ENCODE measurements at regions not wholly inside any gene's neighbourhood (a gene's known extent, or its start where the extent isn't known, plus 50 kb on each side); places are given as distances from the start of the nearest gene placed in this dataset.

DNA sequence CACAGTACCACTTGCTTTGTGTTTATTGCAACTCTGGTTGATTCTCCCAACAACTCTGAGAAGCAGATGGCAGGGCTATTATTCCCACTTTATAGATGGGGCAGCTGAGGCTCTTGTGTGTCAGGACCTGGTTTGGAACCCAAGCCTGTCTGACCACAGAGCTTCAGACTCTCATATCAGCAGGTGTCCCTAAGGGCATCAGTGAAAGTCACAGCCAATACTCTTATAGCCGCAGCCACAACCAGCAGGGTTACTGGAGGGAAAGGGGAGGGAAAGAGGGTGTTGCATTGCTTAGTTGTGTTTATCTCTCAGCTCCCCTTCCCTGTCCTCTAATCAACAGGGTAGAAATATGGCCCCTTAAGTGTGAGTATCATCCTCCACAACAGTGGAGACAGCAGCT, 304.0 kb downstream of the RRAGC start:
- WGBS, result 59% methylated on average over 1 of the region's 1 CpG
- H3K4me3 ChIP-seq (ENCODE audit: low read depth in 1 of 3, low read length in 3 of 3), result no peak overlapping the region
- no peak overlapping the region for H3K9ac ChIP-seq (ENCODE audit: low read depth in 1 of 2, low read length in 2 of 2)
- H3K9me3 ChIP-seq (ENCODE audit: control insufficient read depth in 4 of 4, low read length in 3 of 4), result no peaks in the 10 kb centered on the region
- peaks cover 0 to 3% (median 3%) of the 10 kb centered on the region in 4 donors for H3K4me1 ChIP-seq (ENCODE audit: control insufficient read depth in 4 of 4, insufficient read depth in 4 of 4, low read length in 3 of 4)
- H3K27me3 ChIP-seq (ENCODE audit: control insufficient read depth in 4 of 4, insufficient read depth in 4 of 4, low read length in 3 of 4), result peaks cover 0 to 7% (median under 1%) of the 10 kb centered on the region in 4 donors
- H3K27ac ChIP-seq (ENCODE audit: low read depth in 1 of 2, low read length in 2 of 2), result no peak overlapping the region
- TF ChIP-seq HNF4G (IDR thresholded peaks at IDR 0.05) (no peak), JUND (IDR thresholded peaks at IDR 0.05) (no peak), NR2F2 (IDR thresholded peaks at IDR 0.05) (no peak), YY1 (IDR thresholded peaks at IDR 0.05) (no peak), FOXA1 (IDR thresholded peaks at IDR 0.05) (no peak), SP1 (IDR thresholded peaks at IDR 0.05) (no peak), FOXA2 (IDR thresholded peaks at IDR 0.05) (no peak), TAF1 (conservative IDR thresholded peaks at IDR 0.05) (no peak), EGR1 (IDR thresholded peaks at IDR 0.05; ENCODE audit: low read depth in 2 of 2) (no peak), RXRA (IDR thresholded peaks at IDR 0.05) (no peak), HNF4A (conservative IDR thresholded peaks at IDR 0.05) (no peak), GABPA (IDR thresholded peaks at IDR 0.05 in 1 of 2, conservative IDR thresholded peaks at IDR 0.05 in 1 of 2) (no peak), RAD21 (IDR thresholded peaks at IDR 0.05) (no peak)
- TF ChIP-seq, protein P1, sequence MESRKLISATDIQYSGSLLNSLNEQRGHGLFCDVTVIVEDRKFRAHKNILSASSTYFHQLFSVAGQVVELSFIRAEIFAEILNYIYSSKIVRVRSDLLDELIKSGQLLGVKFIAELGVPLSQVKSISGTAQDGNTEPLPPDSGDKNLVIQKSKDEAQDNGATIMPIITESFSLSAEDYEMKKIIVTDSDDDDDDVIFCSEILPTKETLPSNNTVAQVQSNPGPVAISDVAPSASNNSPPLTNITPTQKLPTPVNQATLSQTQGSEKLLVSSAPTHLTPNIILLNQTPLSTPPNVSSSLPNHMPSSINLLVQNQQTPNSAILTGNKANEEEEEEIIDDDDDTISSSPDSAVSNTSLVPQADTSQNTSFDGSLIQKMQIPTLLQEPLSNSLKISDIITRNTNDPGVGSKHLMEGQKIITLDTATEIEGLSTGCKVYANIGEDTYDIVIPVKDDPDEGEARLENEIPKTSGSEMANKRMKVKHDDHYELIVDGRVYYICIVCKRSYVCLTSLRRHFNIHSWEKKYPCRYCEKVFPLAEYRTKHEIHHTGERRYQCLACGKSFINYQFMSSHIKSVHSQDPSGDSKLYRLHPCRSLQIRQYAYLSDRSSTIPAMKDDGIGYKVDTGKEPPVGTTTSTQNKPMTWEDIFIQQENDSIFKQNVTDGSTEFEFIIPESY (IDR thresholded peaks at IDR 0.05), result no peak
- TF ChIP-seq, protein P2, sequence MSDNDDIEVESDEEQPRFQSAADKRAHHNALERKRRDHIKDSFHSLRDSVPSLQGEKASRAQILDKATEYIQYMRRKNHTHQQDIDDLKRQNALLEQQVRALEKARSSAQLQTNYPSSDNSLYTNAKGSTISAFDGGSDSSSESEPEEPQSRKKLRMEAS (IDR thresholded peaks at IDR 0.05), result no peak
- TF ChIP-seq, protein P3, sequence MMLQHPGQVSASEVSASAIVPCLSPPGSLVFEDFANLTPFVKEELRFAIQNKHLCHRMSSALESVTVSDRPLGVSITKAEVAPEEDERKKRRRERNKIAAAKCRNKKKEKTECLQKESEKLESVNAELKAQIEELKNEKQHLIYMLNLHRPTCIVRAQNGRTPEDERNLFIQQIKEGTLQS (IDR thresholded peaks at IDR 0.05), result no peak
- TF ChIP-seq, protein P4, sequence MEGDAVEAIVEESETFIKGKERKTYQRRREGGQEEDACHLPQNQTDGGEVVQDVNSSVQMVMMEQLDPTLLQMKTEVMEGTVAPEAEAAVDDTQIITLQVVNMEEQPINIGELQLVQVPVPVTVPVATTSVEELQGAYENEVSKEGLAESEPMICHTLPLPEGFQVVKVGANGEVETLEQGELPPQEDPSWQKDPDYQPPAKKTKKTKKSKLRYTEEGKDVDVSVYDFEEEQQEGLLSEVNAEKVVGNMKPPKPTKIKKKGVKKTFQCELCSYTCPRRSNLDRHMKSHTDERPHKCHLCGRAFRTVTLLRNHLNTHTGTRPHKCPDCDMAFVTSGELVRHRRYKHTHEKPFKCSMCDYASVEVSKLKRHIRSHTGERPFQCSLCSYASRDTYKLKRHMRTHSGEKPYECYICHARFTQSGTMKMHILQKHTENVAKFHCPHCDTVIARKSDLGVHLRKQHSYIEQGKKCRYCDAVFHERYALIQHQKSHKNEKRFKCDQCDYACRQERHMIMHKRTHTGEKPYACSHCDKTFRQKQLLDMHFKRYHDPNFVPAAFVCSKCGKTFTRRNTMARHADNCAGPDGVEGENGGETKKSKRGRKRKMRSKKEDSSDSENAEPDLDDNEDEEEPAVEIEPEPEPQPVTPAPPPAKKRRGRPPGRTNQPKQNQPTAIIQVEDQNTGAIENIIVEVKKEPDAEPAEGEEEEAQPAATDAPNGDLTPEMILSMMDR (IDR thresholded peaks at IDR 0.05; ENCODE audit: low read depth, low read length, missing input control), result no peak
- TF ChIP-seq, protein P5, sequence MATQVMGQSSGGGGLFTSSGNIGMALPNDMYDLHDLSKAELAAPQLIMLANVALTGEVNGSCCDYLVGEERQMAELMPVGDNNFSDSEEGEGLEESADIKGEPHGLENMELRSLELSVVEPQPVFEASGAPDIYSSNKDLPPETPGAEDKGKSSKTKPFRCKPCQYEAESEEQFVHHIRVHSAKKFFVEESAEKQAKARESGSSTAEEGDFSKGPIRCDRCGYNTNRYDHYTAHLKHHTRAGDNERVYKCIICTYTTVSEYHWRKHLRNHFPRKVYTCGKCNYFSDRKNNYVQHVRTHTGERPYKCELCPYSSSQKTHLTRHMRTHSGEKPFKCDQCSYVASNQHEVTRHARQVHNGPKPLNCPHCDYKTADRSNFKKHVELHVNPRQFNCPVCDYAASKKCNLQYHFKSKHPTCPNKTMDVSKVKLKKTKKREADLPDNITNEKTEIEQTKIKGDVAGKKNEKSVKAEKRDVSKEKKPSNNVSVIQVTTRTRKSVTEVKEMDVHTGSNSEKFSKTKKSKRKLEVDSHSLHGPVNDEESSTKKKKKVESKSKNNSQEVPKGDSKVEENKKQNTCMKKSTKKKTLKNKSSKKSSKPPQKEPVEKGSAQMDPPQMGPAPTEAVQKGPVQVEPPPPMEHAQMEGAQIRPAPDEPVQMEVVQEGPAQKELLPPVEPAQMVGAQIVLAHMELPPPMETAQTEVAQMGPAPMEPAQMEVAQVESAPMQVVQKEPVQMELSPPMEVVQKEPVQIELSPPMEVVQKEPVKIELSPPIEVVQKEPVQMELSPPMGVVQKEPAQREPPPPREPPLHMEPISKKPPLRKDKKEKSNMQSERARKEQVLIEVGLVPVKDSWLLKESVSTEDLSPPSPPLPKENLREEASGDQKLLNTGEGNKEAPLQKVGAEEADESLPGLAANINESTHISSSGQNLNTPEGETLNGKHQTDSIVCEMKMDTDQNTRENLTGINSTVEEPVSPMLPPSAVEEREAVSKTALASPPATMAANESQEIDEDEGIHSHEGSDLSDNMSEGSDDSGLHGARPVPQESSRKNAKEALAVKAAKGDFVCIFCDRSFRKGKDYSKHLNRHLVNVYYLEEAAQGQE (IDR thresholded peaks at IDR 0.05), result no peak
- no peak for DNase-seq (ENCODE audit: low spot score)
- H3K36me3 ChIP-seq (ENCODE audit: control insufficient read depth in 4 of 4, insufficient read depth in 3 of 4, low read depth in 1 of 4, low read length in 3 of 4), result no peaks in the 10 kb centered on the region

Measured in liver (tissue), 8 donors.